CD4-positive, alpha-beta T cell treated with Interferon alpha-2 for 1 hour (primary cell): ENCODE measurements at regions not wholly inside any gene's neighbourhood (a gene's known extent, or its start where the extent isn't known, plus 50 kb on each side); places are given as distances from the start of the nearest gene placed in this dataset.
"Not testable (repeated sequence)": the region's sequence is repeated elsewhere in the genome, so short reads cannot be mapped to it uniquely, and the experiment has no call there.

Experiments
- DNase-seq, 2 donors: peaks; one replicate each; pipeline ENCODE4 v3.0.0-alpha.2; 2020 to 2022

GRCh38 chr2:212912445-212913103, 238.8 kb downstream of the IKZF2 start:
- no peak for DNase-seq

- DNase-seq: no peak
These were observed 240.4 kb downstream of the IKZF2 start for GRCh38 chr2:212911011-212911410.

- DNase-seq: no peak
These were observed 242.6 kb downstream of the IKZF2 start for GRCh38 chr2:212908682-212909435.

- no peak for DNase-seq
These were observed 243.4 kb downstream of the IKZF2 start for GRCh38 chr2:212908031-212908430.

GRCh38 chr2:212906620-212907019, 244.8 kb downstream of the IKZF2 start:
- DNase-seq: no peak

GRCh38 chr2:212905640-212906201, 245.7 kb downstream of the IKZF2 start:
- DNase-seq: no peak

- DNase-seq: no peak
These were observed 246.8 kb downstream of the IKZF2 start for GRCh38 chr2:212904646-212905045.

GRCh38 chr2:212903413-212903812, 248.0 kb downstream of the IKZF2 start:
- DNase-seq: no peak

GRCh38 chr2:212902421-212902820, 249.0 kb downstream of the IKZF2 start:
- no peak for DNase-seq

GRCh38 chr2:212901604-212902275, 249.7 kb downstream of the IKZF2 start:
- DNase-seq: no peak

GRCh38 chr2:212900715-212901114, 250.7 kb downstream of the IKZF2 start:
- no peak for DNase-seq

- DNase-seq: no peak
These were observed 253.4 kb downstream of the IKZF2 start for GRCh38 chr2:212898011-212898410.

GRCh38 chr2:212897296-212897695, 254.1 kb downstream of the IKZF2 start:
- DNase-seq: no peak

GRCh38 chr2:212894026-212894425, 257.4 kb downstream of the IKZF2 start:
- no peak for DNase-seq

GRCh38 chr2:212893216-212893615, 258.2 kb downstream of the IKZF2 start:
- DNase-seq: no peak

GRCh38 chr2:212892193-212892592, 259.2 kb downstream of the IKZF2 start:
- no peak for DNase-seq

- DNase-seq: no peak
These were observed 259.8 kb downstream of the IKZF2 start for GRCh38 chr2:212891580-212891979.

- DNase-seq: no peak
These were observed 268.8 kb downstream of the IKZF2 start for GRCh38 chr2:212882626-212883025.

- not testable (repeated sequence) for DNase-seq
These were observed 274.9 kb downstream of the IKZF2 start for GRCh38 chr2:212876556-212876955.

- DNase-seq: not testable (repeated sequence)
These were observed 275.5 kb downstream of the IKZF2 start for GRCh38 chr2:212875950-212876349.

GRCh38 chr2:212873256-212873655, 278.2 kb downstream of the IKZF2 start:
- no peak for DNase-seq

- no peak for DNase-seq
These were observed 279.8 kb downstream of the IKZF2 start for GRCh38 chr2:212871597-212871996.

GRCh38 chr2:212864186-212864585, 287.2 kb downstream of the IKZF2 start:
- no peak for DNase-seq

- peak; percentile 1 to 17 for DNase-seq
These were observed 288.2 kb downstream of the IKZF2 start for GRCh38 chr2:212863185-212863588.
